ENCODE measurements at regions not wholly inside any gene's neighbourhood (a gene's known extent, or its start where the extent isn't known, plus 50 kb on each side); places are given as distances from the start of the nearest gene placed in this dataset.

- no peaks in the 10 kb centered on the region for H3K27me3 Mint-ChIP-seq (ENCODE audit: low read depth)
- no peak overlapping the region for H3K4me3 Mint-ChIP-seq (ENCODE audit: low read depth)
- intact Hi-C loops (cut with micrococcal nuclease) = no loop called here
These were observed 903.0 kb downstream of the FSTL5 start for GRCh38 chr4:161260819-161261218.

DNA sequence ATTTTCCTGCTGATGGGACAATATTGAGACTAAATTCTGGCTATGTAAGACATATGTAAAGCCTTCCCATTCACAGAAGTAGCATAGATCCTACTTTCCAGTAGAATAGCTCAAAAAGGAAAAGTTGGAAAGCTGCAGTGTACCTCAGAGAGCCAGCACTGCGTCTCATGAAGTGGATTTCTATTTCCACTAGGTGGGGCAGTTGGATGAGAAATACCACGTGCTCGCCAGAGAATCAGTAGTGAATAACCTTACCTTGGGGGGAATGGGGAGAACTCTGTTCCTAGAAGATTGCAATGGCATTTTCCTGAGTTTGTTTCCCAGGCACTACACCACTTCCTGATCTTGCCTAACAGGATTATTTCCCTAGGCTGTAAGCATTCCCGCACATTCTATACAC is 907.1 kb downstream of the FSTL5 start:
- intact Hi-C loops (cut with micrococcal nuclease) = no loop called here
- H3K9me3 Mint-ChIP-seq = peaks cover 30% of the 10 kb centered on the region
- no peaks in the 10 kb centered on the region for H3K36me3 Mint-ChIP-seq (ENCODE audit: low read depth)
- no peak for DNase-seq (ENCODE audit: low spot score)
- no peak overlapping the region for H3K27ac Mint-ChIP-seq
- H3K27me3 Mint-ChIP-seq (ENCODE audit: low read depth) = no peaks in the 10 kb centered on the region
- H3K4me1 Mint-ChIP-seq (ENCODE audit: low read depth) = no peaks in the 10 kb centered on the region
- H3K4me3 Mint-ChIP-seq (ENCODE audit: low read depth) = no peak overlapping the region

More at GRCh38 chr4:161260819-161261218, 903.0 kb downstream of the FSTL5 start:
- H3K36me3 Mint-ChIP-seq (ENCODE audit: low read depth) = no peaks in the 10 kb centered on the region
- no peak for DNase-seq (ENCODE audit: low spot score)
- no peak overlapping the region for H3K27ac Mint-ChIP-seq
- H3K9me3 Mint-ChIP-seq = peaks cover 39% of the 10 kb centered on the region
- H3K4me1 Mint-ChIP-seq (ENCODE audit: low read depth) = no peaks in the 10 kb centered on the region

GRCh38 chr4:161256172-161256571 is 907.6 kb downstream of the FSTL5 start:
- intact Hi-C loops (cut with micrococcal nuclease) = no loop called here
- peaks cover 35% of the 10 kb centered on the region for H3K9me3 Mint-ChIP-seq
- no peak overlapping the region for H3K4me3 Mint-ChIP-seq (ENCODE audit: low read depth)
- H3K4me1 Mint-ChIP-seq (ENCODE audit: low read depth) = no peaks in the 10 kb centered on the region
- no peaks in the 10 kb centered on the region for H3K27me3 Mint-ChIP-seq (ENCODE audit: low read depth)
- H3K27ac Mint-ChIP-seq = no peak overlapping the region
- no peak for DNase-seq (ENCODE audit: low spot score)
- H3K36me3 Mint-ChIP-seq (ENCODE audit: low read depth) = no peaks in the 10 kb centered on the region

- Mint-ChIP-seq H3K36me3 (ENCODE audit: low read depth) (no peaks in the 10 kb centered on the region), H3K4me3 (ENCODE audit: low read depth) (no peak overlapping the region), H3K27me3 (ENCODE audit: low read depth) (no peaks in the 10 kb centered on the region), H3K27ac (no peak overlapping the region), H3K4me1 (ENCODE audit: low read depth) (no peaks in the 10 kb centered on the region), H3K9me3 (peaks cover 28% of the 10 kb centered on the region)
- DNase-seq (ENCODE audit: low spot score) = no peak
- intact Hi-C loops (cut with micrococcal nuclease) = no loop called here
These were observed 909.4 kb downstream of the FSTL5 start for GRCh38 chr4:161254375-161254774.

GRCh38 chr4:161252520-161253141 is 911.2 kb downstream of the FSTL5 start:
- Mint-ChIP-seq H3K27ac (no peak overlapping the region), H3K27me3 (ENCODE audit: low read depth) (no peaks in the 10 kb centered on the region), H3K9me3 (peaks cover 30% of the 10 kb centered on the region), H3K4me3 (ENCODE audit: low read depth) (no peak overlapping the region), H3K4me1 (ENCODE audit: low read depth) (no peaks in the 10 kb centered on the region), H3K36me3 (ENCODE audit: low read depth) (no peaks in the 10 kb centered on the region)
- intact Hi-C loops (cut with micrococcal nuclease) = no loop called here
- no peak for DNase-seq (ENCODE audit: low spot score)

DNA sequence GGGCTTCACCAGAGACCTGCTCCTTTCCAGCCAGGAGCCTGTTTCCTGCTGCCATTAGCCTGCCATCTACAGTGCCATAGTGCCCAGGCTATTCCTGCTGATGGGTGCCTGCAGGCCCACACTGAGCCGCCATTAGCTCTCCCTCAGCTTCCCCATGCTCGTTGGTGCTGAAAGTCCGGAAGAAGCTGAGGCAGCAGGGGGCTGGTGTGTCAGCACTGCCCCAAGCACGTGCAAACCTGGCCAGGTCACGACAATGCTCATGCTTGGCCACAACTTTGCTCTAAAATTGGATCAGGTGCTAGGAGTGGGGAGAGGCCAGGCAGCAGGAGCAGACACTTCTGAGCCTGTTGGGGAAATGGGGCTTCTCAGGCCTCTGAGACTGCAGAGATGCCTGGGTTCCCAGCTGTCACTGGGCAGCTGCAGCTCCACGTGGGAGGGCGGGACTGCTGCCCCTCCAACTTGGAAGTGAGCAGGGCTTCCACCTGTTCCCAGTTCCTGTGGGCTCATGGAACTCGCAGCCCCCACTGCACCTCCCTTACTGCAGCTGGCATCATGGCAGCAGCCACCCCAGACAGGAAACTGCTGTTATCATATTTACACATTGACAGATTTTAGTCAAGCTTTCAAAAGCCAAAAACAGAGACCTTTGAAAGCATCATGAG is 913.9 kb downstream of the FSTL5 start:
- H3K4me3 Mint-ChIP-seq (ENCODE audit: low read depth) = no peak overlapping the region

GRCh38 chr4:161248880-161249279 is 914.9 kb downstream of the FSTL5 start:
- Mint-ChIP-seq H3K9me3 (peaks cover 10% of the 10 kb centered on the region), H3K27ac (no peak overlapping the region), H3K36me3 (ENCODE audit: low read depth) (no peaks in the 10 kb centered on the region), H3K4me1 (ENCODE audit: low read depth) (no peaks in the 10 kb centered on the region), H3K27me3 (ENCODE audit: low read depth) (no peaks in the 10 kb centered on the region), H3K4me3 (ENCODE audit: low read depth) (no peak overlapping the region)
- intact Hi-C loops (cut with micrococcal nuclease) = no loop called here
- DNase-seq (ENCODE audit: low spot score) = no peak

More for the DNA sequence above, 913.9 kb downstream of the FSTL5 start:
- DNase-seq (ENCODE audit: low spot score) = no peak
- H3K9me3 Mint-ChIP-seq = peaks cover 10% of the 10 kb centered on the region
- H3K36me3 Mint-ChIP-seq (ENCODE audit: low read depth) = no peaks in the 10 kb centered on the region
- no peaks in the 10 kb centered on the region for H3K4me1 Mint-ChIP-seq (ENCODE audit: low read depth)
- no peaks in the 10 kb centered on the region for H3K27me3 Mint-ChIP-seq (ENCODE audit: low read depth)
- no peak overlapping the region for H3K27ac Mint-ChIP-seq
- intact Hi-C loops (cut with micrococcal nuclease) = no loop called here

DNA sequence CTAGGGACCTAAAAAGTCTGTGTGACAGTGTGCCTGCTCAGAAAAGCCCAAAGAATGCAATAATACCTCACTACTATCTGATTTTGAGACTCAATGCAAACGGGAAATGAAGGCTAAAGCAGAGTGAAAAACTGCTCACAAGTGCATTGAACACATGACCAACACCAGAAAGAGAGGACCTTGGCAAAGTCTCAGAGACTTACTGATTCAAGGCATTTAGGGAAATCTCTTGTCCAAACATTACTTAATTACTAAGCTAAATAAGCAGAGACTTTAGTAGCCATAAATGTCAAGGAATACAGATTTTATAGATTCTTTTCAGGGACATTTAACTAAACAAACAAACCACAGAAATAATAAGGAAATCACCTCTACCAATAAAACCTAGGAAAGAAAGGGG is 916.0 kb downstream of the FSTL5 start:
- Mint-ChIP-seq H3K4me1 (ENCODE audit: low read depth) (no peaks in the 10 kb centered on the region), H3K4me3 (ENCODE audit: low read depth) (no peak overlapping the region), H3K27me3 (ENCODE audit: low read depth) (no peaks in the 10 kb centered on the region), H3K9me3 (peaks cover 10% of the 10 kb centered on the region), H3K36me3 (ENCODE audit: low read depth) (no peaks in the 10 kb centered on the region), H3K27ac (no peak overlapping the region)
- DNase-seq (ENCODE audit: low spot score) = no peak
- intact Hi-C loops (cut with micrococcal nuclease) = no loop called here

DNA sequence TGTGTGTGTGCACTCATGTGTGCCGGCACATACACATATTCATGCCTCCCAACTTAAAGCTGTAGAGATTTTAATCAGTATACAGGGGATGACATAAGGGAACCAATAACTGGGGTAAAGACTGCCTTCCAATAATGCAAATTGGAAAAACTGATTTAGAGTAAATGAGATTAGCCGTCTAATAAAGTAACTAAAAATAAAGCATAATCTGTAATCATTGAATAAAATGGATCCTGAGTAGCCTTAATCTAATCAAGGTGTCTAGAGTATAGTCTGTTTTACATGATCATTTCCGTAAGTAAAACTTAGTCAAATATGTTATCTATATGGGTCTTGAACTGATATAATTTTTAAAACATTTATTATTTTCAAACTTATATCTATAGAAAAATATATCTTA is 925.8 kb downstream of the FSTL5 start:
- intact Hi-C loops (cut with micrococcal nuclease) = no loop called here
- H3K4me3 Mint-ChIP-seq (ENCODE audit: low read depth) = no peak overlapping the region
- H3K4me1 Mint-ChIP-seq (ENCODE audit: low read depth) = no peaks in the 10 kb centered on the region
- no peak for DNase-seq (ENCODE audit: low spot score)
- H3K27me3 Mint-ChIP-seq (ENCODE audit: low read depth) = no peaks in the 10 kb centered on the region
- no peaks in the 10 kb centered on the region for H3K36me3 Mint-ChIP-seq (ENCODE audit: low read depth)
- H3K27ac Mint-ChIP-seq = no peak overlapping the region
- H3K9me3 Mint-ChIP-seq = no peaks in the 10 kb centered on the region

- Mint-ChIP-seq H3K36me3 (ENCODE audit: low read depth) (no peaks in the 10 kb centered on the region), H3K27me3 (ENCODE audit: low read depth) (no peaks in the 10 kb centered on the region), H3K9me3 (no peaks in the 10 kb centered on the region), H3K4me3 (ENCODE audit: low read depth) (no peak overlapping the region), H3K4me1 (ENCODE audit: low read depth) (no peaks in the 10 kb centered on the region), H3K27ac (no peak overlapping the region)
- intact Hi-C loops (cut with micrococcal nuclease) = no loop called here
- DNase-seq (ENCODE audit: low spot score) = no peak
These were observed 926.3 kb downstream of the FSTL5 start for GRCh38 chr4:161237495-161237894.

DNA sequence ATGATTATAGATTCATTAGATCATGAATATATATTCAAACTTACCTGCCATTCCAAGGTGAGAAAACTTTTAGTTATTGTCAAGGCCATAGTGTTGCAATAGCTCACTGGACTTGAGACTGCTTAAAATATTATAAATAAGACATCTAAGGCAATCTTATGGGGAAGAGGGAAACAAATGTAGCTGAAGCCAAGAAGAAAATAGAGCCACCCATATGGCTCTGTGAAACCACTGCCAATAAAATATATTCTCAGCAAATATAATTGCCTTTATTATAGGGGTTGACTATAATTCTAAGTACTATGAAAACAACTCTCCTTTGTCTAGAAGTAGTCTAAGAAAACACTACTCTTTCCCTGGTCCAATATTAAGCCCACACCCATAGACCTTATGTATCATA is 938.5 kb downstream of the FSTL5 start:
- intact Hi-C loops (cut with micrococcal nuclease) = no loop called here
- no peak for DNase-seq (ENCODE audit: low spot score)
- no peak overlapping the region for H3K4me3 Mint-ChIP-seq (ENCODE audit: low read depth)
- H3K9me3 Mint-ChIP-seq = peaks cover 28% of the 10 kb centered on the region
- H3K36me3 Mint-ChIP-seq (ENCODE audit: low read depth) = no peaks in the 10 kb centered on the region
- no peak overlapping the region for H3K27ac Mint-ChIP-seq
- H3K27me3 Mint-ChIP-seq (ENCODE audit: low read depth) = no peaks in the 10 kb centered on the region
- no peaks in the 10 kb centered on the region for H3K4me1 Mint-ChIP-seq (ENCODE audit: low read depth)

GRCh38 chr4:161222889-161223288 is 940.9 kb downstream of the FSTL5 start:
- Mint-ChIP-seq H3K4me1 (ENCODE audit: low read depth) (no peaks in the 10 kb centered on the region), H3K36me3 (ENCODE audit: low read depth) (no peaks in the 10 kb centered on the region), H3K27ac (no peak overlapping the region), H3K27me3 (ENCODE audit: low read depth) (no peaks in the 10 kb centered on the region), H3K4me3 (ENCODE audit: low read depth) (no peak overlapping the region), H3K9me3 (peaks cover 30% of the 10 kb centered on the region)
- DNase-seq (ENCODE audit: low spot score) = no peak
- intact Hi-C loops (cut with micrococcal nuclease) = no loop called here

DNA sequence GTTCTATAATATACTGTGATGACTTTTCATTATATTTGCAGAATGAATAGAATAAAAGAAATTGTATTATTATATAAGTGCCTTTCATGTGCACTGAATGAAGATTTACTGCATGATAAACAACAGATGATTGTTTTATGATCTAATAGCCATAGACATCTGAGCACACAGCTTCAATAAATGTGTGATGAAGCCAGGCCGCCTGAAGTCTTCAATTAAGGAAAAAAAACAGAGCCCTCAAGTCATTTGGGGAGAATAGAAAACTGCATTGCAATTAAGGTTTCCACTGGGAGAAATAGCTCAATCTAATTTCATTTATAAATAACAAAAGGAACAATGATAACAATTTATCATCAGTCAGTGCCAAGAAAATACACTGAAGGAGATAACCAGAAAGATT is 955.2 kb downstream of the FSTL5 start:
- no peaks in the 10 kb centered on the region for H3K27me3 Mint-ChIP-seq (ENCODE audit: low read depth)
- H3K4me3 Mint-ChIP-seq (ENCODE audit: low read depth) = no peak overlapping the region
- H3K4me1 Mint-ChIP-seq (ENCODE audit: low read depth) = no peaks in the 10 kb centered on the region
- H3K27ac Mint-ChIP-seq = no peak overlapping the region
- no peaks in the 10 kb centered on the region for H3K36me3 Mint-ChIP-seq (ENCODE audit: low read depth)
- peaks cover 27% of the 10 kb centered on the region for H3K9me3 Mint-ChIP-seq
- intact Hi-C loops (cut with micrococcal nuclease) = no loop called here
- no peak for DNase-seq (ENCODE audit: low spot score)

Data from activated T-helper 2 cell treated with anti-CD3 and anti-CD28 coated beads, Interferon-gamma antibody, Interleukin-2, Interleukin-4, amounts not matched to agents 10 μg/mL and 5 μg/mL and 100 μg/mL, durations not matched to agents 14 hours and 24 hours and 36 hours (primary cell).